HG03097 (cell line): ENCODE measurements at regions not wholly inside any gene's neighbourhood (a gene's known extent, or its start where the extent isn't known, plus 50 kb on each side); places are given as distances from the start of the nearest gene placed in this dataset.

Source experiments
- ATAC-seq: cut with Tn5 transposase; IDR thresholded peaks from one replicate; pipeline ENCODE4 v1.9.1; 2021; ENCODE audit not compliant: unreplicated experiment, low FRiP score

GRCh38 chr6:102623201-102623600 lies 1229.7 kb downstream of the GRIK2 start:
- ATAC-seq = no peak

- no peak for ATAC-seq
Observed at GRCh38 chr6:102619585-102619984, 1226.1 kb downstream of the GRIK2 start.

- no peak for ATAC-seq
Observed at GRCh38 chr6:102582569-102582968, 1189.1 kb downstream of the GRIK2 start.

GRCh38 chr6:102581378-102582124 lies 1188.0 kb downstream of the GRIK2 start:
- no peak for ATAC-seq

- no peak for ATAC-seq
Observed at GRCh38 chr6:102571236-102571908, 1177.9 kb downstream of the GRIK2 start.

- ATAC-seq = no peak
Observed at GRCh38 chr6:102562713-102563112, 1169.2 kb downstream of the GRIK2 start.

GRCh38 chr6:102553214-102553613 lies 1159.7 kb downstream of the GRIK2 start:
- ATAC-seq = no peak

- no peak for ATAC-seq
Observed at GRCh38 chr6:102549221-102549874, 1155.8 kb downstream of the GRIK2 start.

- no peak for ATAC-seq
Observed at GRCh38 chr6:102525336-102525735, 1131.8 kb downstream of the GRIK2 start.

GRCh38 chr6:102520966-102521365 lies 1127.5 kb downstream of the GRIK2 start:
- no peak for ATAC-seq

- ATAC-seq = no peak
Observed at GRCh38 chr6:102517506-102517905, 1124.0 kb downstream of the GRIK2 start.

- ATAC-seq = peak; percentile 59
Observed at GRCh38 chr6:102501615-102502014, 1108.1 kb downstream of the GRIK2 start.

GRCh38 chr6:102494808-102495207 lies 1101.3 kb downstream of the GRIK2 start:
- no peak for ATAC-seq

- ATAC-seq = no peak
Observed at GRCh38 chr6:102493485-102493884, 1100.0 kb downstream of the GRIK2 start.

- no peak for ATAC-seq
Observed at GRCh38 chr6:102488729-102489128, 1095.2 kb downstream of the GRIK2 start.

GRCh38 chr6:102485480-102485879 lies 1092.0 kb downstream of the GRIK2 start:
- ATAC-seq = no peak

GRCh38 chr6:102474041-102474807 lies 1080.7 kb downstream of the GRIK2 start:
- ATAC-seq = no peak

- no peak for ATAC-seq
Observed at GRCh38 chr6:102458990-102459389, 1065.5 kb downstream of the GRIK2 start.

- no peak for ATAC-seq
Observed at GRCh38 chr6:102438171-102438570, 1044.7 kb downstream of the GRIK2 start.

GRCh38 chr6:102417368-102417998 lies 1024.0 kb downstream of the GRIK2 start:
- no peak for ATAC-seq
